Progenitor cell of endocrine pancreas (in vitro differentiated cells): ENCODE measurements at regions not wholly inside any gene's neighbourhood (a gene's known extent, or its start where the extent isn't known, plus 50 kb on each side); places are given as distances from the start of the nearest gene placed in this dataset.

Experiments
- DNase-seq: peaks from one replicate; pipeline ENCODE4 v3.0.0; 2021; ENCODE audit warnings: low spot score; ENCODE audit not compliant: unreplicated experiment
- H3K27ac Mint-ChIP-seq: 2 replicates; pipeline ENCODE4 v1.8.0; 2021; ENCODE audit warnings: mild to moderate bottlenecking, moderate library complexity, mixed read lengths
- H3K27me3 Mint-ChIP-seq: 2 replicates; pipeline ENCODE4 v1.8.0; 2021; ENCODE audit warnings: mixed read lengths
- H3K36me3 Mint-ChIP-seq: 2 replicates; pipeline ENCODE4 v1.8.0; 2022; ENCODE audit warnings: mixed read lengths; ENCODE audit not compliant: insufficient read depth
- H3K4me1 Mint-ChIP-seq: 2 replicates; pipeline ENCODE4 v1.8.0; 2021; ENCODE audit warnings: low read depth, mixed read lengths
- H3K4me3 Mint-ChIP-seq: 2 replicates; pipeline ENCODE4 v1.8.0; 2021; ENCODE audit warnings: low read depth, mild to moderate bottlenecking, moderate library complexity, mixed read lengths
- H3K9me3 Mint-ChIP-seq: 2 replicates; pipeline ENCODE4 v1.8.0; 2021; ENCODE audit warnings: low read depth, mixed read lengths
- CTCF ChIP-seq: fragments of 200-600 bp; sonication (generic); IDR thresholded peaks from one replicate; pipeline ENCODE4 v1.5.0; 2021; ENCODE audit warnings: antibody characterized with exemption, mild to moderate bottlenecking; ENCODE audit not compliant: unreplicated experiment

GRCh38 chr22:22133910-22134309 lies 110.7 kb upstream of the VPREB1 start:
- Mint-ChIP-seq H3K36me3 (no peaks in the 10 kb centered on the region), H3K27ac (no peak overlapping the region), H3K4me1 (peaks cover 4% of the 10 kb centered on the region), H3K27me3 (peaks cover 33% of the 10 kb centered on the region), H3K4me3 (no peak overlapping the region), H3K9me3 (no peaks in the 10 kb centered on the region)
- no peak for TF ChIP-seq CTCF
- no peak for DNase-seq

- DNase-seq: no peak
- no peak for TF ChIP-seq CTCF
- H3K27me3 Mint-ChIP-seq: peaks cover 45% of the 10 kb centered on the region
- peaks cover 4% of the 10 kb centered on the region for H3K4me1 Mint-ChIP-seq
- H3K4me3 Mint-ChIP-seq: no peak overlapping the region
- H3K36me3 Mint-ChIP-seq: no peaks in the 10 kb centered on the region
- H3K27ac Mint-ChIP-seq: no peak overlapping the region
- H3K9me3 Mint-ChIP-seq: no peaks in the 10 kb centered on the region
Measured at GRCh38 chr22:22130953-22131608, 113.5 kb upstream of the VPREB1 start.

- Mint-ChIP-seq H3K36me3 (no peaks in the 10 kb centered on the region), H3K4me3 (no peak overlapping the region), H3K4me1 (peaks cover 4% of the 10 kb centered on the region), H3K27ac (no peak overlapping the region), H3K9me3 (no peaks in the 10 kb centered on the region), H3K27me3 (peaks cover 54% of the 10 kb centered on the region)
- no peak for TF ChIP-seq CTCF
- DNase-seq: no peak
Measured at GRCh38 chr22:22129387-22129786, 115.2 kb upstream of the VPREB1 start.

- no peak overlapping the region for H3K27ac Mint-ChIP-seq
- H3K9me3 Mint-ChIP-seq: peaks cover 1% of the 10 kb centered on the region
- H3K36me3 Mint-ChIP-seq: no peaks in the 10 kb centered on the region
- H3K27me3 Mint-ChIP-seq: peaks cover 61% of the 10 kb centered on the region
- H3K4me3 Mint-ChIP-seq: no peak overlapping the region
- no peak for DNase-seq
- peaks cover 4% of the 10 kb centered on the region for H3K4me1 Mint-ChIP-seq
- no peak for TF ChIP-seq CTCF
Measured at GRCh38 chr22:22128440-22128839, 116.1 kb upstream of the VPREB1 start.

- H3K4me1 Mint-ChIP-seq: peaks cover 4% of the 10 kb centered on the region
- DNase-seq: no peak
- no peaks in the 10 kb centered on the region for H3K36me3 Mint-ChIP-seq
- H3K9me3 Mint-ChIP-seq: peaks cover 3% of the 10 kb centered on the region
- TF ChIP-seq CTCF: no peak
- H3K27ac Mint-ChIP-seq: no peak overlapping the region
- H3K27me3 Mint-ChIP-seq: peaks cover 73% of the 10 kb centered on the region
- H3K4me3 Mint-ChIP-seq: no peak overlapping the region
Measured at GRCh38 chr22:22127100-22127499, 117.5 kb upstream of the VPREB1 start.
